HK-2 (cell line): ENCODE measurements at regions not wholly inside any gene's neighbourhood (a gene's known extent, or its start where the extent isn't known, plus 50 kb on each side); places are given as distances from the start of the nearest gene placed in this dataset.
"Not testable (repeated sequence)": the region's sequence is repeated elsewhere in the genome, so short reads cannot be mapped to it uniquely, and the experiment has no call there.

Source experiments
- DNase-seq: peaks from one replicate; pipeline ENCODE4 v3.0.0-alpha.2; 2018; ENCODE audit not compliant: unreplicated experiment

DNA sequence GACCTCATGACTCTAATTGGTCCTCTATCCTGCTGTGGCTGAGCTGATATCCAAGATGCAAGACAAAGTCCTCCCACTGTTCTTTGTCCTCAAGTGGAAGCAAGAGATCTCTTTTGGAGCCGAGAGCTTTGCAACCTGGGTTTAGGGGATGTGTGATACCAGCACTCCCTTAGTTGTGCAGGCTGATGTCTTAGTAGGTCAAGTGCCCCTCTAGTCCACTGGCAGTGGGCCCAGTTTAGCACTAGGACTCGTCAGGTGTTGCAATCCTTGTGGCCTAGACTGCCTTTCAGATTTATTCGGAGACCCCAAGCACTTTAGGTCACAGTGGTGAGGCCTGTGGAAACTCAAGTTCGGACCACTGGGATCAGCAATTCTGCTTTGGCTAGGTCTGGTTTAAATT lies 64.0 kb downstream of the GPRASP3 start:
- DNase-seq = no peak

DNA sequence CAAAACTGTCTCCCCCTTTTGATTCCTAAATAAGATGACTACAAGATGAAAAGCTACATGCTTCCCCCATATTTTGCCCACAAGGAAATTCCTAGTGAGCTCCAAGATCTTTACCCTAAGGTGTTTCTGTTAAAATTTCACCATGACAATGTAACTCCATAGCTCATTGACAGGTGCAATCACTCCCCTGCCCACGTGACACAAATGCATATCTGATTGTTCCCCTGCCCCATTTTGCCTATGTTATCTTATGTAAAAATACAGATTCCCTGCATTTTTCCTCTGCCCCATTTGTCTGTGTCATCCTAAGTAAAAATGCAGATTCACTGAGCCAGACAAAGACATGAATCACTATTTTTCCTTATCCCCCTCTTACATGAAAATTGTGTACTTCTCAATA lies 66.7 kb downstream of the GPRASP3 start:
- DNase-seq = no peak

DNA sequence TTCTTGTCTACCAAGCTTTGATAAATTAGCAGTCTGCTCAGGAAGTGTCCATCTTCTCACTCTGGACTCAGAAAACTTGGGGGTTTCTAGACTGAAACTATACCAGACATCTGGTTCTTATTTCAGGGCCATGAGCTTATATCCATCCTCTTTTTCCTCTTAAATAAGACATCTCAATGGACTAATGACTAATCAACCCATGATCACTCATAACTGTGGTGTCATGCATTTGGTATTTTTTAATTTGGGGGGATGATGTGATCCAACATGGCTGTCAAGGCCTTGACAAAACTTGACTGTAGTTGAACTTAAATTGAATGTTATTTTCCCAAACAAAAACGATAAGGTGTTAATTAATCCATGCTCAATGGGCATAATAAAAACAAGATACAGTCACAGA lies 87.8 kb downstream of the GPRASP3 start:
- no peak for DNase-seq

DNA sequence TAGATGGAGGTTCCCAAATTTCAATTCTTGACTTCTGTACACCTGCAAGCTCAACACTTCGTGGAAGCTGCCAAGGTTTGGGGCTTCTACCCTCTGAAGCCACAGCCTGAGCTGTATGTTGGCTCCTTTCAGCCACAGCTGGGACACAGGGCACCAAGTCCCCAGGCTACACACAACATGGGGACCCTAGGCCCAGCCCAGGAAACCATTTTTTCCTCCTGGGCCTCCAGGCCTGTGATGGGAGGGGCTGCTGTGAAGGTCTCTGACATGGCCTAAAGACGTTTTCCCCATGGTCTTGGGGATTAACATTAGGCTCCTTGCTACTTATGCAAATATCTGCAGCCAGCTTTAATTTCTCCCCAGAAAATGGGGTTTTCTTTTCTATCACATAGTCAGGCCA lies 97.7 kb downstream of the GPRASP3 start:
- DNase-seq = not testable (repeated sequence)

DNA sequence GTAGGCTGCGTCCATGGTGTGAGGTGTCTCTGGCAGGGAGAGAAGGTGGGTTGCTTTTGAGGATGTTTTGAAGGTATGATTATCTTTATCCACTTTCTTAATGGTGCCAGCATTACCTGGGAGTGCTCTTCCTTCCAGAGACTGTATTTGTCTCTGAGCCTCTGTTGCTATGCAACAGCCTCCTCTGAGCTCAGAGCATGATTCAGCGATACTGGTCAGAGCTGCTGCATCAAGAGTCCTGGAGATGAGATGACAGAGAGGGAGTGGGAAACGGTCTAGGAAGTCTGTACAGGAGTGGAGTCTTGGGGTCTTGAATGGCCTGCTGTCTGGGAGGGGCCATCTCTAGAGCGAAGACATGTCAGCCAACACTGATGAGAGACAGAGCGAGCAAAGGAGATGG lies 104.4 kb upstream of the RAB40AL start:
- peak; percentile 26 for DNase-seq

DNA sequence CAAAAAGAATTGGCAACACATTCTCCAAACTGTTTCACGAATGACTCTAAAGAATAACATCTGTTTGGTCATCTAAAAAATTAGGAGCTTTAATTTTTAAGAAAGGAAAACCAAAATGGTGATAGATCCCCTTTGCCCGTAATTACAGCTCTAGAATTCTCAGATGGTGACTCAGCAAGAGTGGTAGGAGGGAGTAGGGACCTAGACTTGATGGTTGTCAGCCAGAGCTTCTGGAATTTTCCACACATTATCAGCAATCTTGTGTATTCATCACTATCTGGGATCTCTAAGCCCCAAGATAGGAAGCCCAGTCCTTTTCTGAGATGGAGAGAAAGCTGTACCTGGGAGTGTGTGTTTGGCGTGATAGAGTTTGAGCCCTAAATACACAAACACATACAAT lies 103.9 kb upstream of the RAB40AL start:
- no peak for DNase-seq

DNA sequence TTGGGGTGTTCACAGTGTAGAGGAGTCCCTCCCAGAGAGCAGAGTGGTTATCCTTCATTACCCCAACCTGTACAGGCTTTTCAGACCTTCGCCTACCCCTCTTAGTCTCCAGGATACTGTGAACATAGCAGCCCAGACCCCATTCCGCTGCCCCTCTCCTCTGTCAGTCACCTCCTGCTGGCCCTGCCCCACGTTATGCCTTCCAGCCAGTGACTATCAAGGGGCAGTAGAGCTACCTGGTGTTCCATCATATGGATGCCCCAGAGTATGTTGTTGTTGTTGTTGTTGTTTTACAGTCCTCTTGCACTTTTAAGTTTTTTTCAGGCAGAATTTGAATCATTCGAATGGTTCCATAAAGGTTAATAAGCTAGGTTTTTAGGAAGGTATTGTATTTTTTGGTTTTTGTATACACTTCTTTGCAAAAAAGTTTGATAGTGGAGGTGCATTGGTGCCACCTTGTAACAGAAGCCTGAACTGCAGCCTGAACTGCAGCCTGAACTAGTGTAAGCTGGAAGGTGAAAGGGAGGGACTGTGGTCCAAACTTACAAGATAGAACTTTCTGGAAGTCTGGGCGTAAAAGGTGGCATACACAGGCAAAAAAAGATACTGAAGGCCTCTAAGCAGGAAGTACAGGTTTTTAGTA lies 101.4 kb upstream of the RAB40AL start:
- no peak for DNase-seq

DNA sequence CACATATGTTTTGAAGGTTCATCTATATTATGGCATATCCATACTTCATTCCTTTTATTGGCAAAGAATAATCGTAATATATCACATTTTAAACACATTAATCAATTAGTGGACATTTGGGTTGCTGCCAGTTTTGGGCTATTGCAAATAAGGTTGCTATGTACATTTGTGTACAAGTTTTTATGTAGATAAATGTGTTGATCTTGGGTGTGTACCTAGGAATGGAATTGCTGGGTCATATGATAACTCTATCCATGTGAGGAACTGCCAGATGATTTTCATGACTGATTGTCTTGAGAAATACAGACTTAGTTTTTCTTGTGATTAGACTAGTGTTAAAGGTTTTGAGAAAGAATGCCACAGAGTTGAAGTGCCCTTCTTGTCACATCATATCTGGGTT lies 99.2 kb upstream of the RAB40AL start:
- DNase-seq = no peak

DNA sequence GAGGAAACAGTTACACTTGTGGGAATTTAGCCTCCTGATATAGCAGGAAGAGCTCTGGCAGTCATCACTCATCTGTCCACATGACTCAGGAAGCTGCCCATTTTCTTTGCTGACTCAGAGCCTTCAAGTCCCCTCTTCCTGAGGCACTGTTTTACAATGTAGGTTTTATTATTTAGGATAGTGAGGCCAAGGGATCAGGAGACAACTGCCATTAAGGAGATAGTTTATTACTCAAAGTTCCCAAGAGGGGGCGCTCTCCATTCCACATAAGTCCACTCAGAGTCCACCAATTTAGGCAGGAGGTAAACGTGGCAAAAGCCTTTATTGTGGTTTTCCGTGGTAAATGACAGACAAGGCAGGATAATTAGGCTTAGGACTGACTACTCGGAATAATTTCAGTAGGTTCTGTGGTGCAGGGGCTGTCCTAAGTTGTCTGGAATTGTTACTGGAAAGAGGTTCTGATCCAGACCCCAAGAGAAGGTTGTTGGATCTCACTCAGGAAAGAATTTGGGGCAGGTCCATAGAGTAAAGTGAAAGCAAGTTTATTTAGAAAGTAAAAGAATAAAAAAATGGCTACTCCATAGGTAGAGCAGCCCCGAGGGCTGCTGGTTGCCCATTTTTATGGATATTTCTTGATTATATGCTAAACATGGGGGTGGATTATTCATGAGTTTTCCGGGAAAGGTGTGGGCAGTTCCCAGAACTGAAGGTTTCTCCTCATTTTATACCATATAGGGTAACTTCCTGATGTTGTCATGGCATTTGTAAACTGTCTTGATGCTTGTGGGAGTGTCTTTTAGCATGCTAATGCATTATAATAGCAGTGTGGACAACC lies 96.0 kb upstream of the RAB40AL start:
- DNase-seq = peak; percentile 12

DNA sequence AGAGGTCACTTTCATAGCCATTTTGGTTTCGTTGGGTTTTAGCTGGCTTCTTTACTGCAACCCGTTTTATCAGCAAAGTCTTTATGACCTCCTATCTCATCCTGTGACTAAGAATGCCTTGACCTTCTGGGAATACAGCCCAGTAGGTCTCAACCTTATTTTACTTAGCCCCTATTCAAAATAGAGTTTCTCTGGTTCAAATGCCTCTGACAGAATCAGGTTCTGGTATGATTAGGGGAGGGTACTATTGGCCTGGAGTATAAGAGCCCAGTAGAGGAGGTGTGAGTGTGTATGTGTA lies 95.4 kb upstream of the RAB40AL start:
- no peak for DNase-seq

DNA sequence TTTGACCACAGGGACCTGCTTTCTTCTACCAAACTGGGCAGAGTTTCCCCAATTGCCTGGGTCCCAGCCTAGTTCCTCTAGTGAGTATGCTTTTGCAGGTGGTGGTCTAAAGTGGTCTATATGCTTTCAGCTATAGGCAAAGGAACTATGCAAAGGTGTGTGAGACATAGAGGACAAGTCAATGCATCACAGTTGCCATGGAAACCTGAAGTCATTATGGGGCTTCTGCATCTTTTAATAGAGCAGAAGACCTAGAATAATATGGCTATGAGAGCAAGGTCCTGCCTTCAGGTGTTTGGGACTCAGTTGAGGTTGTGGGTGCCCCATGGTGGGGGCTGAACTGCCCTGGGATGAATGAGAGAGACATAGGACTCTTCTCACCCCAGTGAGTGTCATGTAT lies 92.1 kb upstream of the RAB40AL start:
- DNase-seq = no peak

DNA sequence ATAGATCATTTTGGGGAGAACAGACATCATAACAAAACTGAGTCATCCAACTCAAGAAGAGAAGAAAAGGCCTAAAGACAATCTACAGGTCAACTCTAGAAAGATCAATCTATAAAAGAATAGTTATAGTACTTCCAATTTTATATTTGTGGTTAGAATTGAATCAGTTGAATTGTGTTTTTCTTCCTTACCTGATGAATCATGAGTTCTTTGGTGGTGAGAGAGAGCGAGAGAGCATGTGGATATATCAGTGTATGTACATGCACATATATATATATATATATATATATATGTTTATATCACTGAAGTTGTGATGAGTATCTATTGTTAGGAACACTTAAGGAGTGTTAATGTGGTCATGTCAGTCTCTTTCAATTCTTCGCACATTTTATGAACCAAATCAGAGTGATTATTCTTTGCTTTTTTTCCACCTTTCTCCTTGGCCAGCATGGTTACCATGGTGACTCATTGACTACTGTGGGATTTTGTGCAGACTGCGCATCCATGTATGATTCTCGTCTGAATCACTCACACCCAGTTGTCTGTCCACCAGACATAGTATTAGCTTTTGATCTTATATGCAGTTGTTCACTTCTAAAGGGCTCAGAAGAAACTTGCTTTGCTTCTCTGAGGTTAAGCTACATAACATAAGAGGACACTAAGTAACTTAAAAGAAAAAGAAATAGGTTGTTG lies 90.4 kb upstream of the RAB40AL start:
- no peak for DNase-seq

DNA sequence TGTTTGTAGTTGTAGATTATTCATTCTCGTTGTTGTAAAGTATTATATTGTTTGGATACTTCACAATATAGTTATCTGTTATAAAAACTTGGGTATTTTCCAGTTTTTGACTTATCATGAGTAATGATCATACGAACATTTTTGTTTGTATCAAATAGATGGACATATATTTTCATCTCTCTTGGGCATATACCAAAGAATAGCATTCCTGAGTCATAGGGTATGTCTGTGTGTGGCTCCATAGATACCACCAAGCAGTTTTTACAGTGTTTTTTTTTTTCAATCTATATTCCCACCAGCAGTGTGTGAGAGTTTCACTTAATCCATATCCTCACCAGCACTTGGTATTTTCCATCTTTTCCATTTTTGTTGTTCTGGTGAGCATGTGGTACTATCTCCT lies 89.7 kb upstream of the RAB40AL start:
- no peak for DNase-seq

DNA sequence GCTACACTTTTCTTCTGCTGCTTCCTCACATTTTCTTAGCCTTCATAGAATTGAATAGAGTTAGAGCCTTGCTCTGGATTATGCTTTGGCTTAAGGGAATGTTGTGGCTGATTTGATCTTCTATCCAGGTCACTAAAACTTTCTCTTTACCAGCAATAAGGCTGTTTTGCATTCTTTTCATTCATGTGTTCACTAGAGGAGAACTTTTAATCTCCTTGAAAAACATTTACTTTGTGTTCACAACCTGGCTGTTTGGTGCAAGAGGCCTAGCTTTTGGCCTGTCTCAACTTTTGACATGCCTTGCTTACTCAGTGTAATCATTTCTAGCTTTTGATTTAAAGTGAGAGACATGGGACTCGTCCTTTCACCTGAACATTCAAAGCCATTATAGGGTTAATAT lies 87.7 kb upstream of the RAB40AL start:
- no peak for DNase-seq

DNA sequence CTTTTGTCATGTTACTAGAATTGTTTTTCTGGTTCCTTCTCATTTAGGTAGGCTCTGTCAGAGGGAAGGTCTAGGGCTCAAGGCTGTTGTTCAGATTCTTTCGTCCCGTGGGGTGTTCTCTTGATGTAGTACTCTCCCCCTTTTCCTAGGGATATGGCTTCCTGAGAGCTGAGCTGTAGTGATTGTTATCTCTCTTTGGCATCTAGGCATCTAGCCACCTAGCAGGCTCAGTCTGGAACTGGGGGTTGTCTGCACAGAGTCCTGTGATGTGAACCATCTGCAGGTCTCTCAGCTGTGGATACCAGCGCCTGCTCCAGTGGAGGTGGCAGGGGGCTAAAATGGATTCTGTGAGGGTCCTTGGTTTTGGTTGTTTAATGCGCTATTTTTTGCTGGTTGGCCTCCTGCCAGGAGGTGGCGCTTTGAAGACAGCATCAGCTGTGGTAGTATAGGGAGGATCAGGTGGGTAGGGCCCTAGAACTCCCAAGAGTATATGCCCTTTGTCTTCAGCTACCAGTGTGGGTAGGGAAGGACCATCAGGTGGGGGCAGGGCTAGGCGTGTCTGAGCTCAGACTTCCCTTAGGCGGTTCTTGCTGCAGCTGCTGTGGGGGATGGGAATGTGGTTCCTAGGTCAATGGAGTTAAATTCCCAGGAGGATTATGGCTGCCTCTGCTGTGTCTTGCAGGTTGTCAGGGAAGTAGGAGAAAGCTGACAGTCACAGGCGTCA lies 78.1 kb upstream of the RAB40AL start:
- not testable (repeated sequence) for DNase-seq

DNA sequence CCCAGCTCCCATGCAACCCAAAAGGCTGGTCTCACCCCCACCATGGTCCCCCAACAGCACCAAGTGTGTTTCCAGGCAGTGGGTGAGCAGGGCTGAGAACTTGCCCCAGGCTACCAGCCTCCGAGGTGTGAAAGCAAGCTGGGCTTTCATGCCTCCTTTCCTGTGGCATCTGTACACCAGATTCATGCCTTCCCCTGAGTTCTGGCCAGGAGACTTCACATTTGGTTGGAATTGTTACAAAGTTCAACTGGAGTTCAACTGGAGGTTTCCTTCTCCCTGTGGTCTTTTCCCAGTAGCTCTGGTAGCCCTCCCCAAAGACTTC lies 77.6 kb upstream of the RAB40AL start:
- DNase-seq = no peak

DNA sequence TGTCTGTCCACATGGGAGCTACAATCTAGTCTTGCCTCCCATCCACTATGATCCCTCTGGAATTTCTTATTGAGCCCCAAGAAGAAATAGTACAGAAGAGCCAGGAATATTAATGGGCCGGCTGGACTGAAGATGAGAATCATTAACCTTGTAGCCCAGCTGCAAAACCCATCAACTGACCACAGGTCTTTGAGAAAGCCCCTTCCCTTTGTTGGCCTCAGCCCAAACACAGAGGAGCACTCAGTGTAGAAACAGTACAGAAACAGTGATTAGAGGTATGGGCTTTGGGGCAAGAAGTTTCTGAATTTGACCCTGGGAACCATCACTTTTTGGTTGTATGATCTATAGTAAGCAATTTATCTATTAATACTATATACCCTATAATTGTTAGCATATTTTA lies 76.8 kb upstream of the RAB40AL start:
- no peak for DNase-seq

DNA sequence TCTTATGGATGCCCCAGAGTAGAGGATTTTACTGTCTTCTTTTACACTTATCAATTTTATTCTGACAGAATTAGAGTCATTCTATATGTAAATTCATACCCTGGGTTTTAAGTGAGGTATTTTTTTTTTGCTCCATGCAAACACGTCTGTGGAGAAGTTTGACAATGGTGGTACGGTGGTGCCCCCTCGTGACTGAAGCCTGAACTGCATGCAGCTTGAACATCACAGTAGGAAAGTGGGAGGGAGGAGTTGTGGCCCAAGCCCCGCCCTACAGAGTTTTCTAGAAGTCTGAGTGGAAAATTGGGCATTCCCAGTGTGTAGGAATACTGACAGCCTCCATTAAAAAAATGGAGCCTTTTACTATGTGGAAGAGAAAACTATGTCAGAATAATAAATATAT lies 73.3 kb upstream of the RAB40AL start:
- DNase-seq = peak; percentile 83

DNA sequence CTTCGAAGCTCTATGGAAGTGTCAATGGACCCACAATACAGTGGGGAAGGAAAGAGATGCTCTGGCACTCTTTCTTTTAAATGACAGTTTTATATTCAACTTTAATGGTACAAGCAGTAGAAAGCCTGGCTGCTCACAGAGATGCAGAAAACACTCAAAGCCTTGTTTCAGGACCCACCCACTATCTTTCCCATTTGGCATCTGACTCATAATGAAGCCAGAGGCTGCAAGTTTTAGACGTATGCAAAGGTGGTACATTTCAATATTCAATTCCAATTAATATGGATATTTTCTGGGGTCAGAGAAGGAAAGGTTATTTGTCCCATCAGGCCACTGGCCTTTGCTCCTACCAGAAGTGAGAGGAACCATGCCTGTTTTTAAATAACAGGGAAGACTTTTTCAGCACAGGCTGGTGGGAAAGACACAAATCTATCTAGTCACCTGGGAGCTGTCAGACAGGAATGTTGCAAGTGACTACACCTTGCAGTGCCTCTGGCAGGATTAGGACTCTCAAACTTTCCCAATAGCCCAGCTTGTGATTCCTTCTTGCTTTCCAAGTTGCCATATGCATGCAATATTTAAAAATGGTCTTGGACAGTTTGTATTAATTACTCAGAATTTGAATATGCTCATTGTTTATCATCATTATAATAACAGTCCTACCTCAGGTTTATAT lies 70.0 kb upstream of the RAB40AL start:
- no peak for DNase-seq

DNA sequence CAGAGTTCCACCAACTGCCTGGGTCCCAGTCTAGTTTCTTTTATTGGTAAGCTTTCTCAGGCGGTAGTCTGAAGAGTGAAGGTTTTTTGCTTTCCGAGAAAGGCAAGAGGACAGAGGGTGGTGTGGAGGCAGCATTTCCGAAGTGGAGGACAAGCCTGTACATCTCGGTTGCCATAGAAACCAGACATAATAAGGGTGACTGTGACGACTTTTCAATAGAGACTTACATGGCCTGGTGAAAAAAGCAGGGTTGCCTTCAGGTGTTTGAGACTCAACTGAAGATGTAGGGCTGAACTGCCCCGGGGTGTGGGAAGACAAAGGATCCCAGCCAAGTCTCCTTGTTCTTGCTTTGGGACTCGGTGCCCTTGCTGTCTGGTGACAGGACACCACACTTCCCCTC lies 53.6 kb upstream of the RAB40AL start:
- DNase-seq = no peak
